ENCODE measurements at regions not wholly inside any gene's neighbourhood (a gene's known extent, or its start where the extent isn't known, plus 50 kb on each side); places are given as distances from the start of the nearest gene placed in this dataset.

DNA sequence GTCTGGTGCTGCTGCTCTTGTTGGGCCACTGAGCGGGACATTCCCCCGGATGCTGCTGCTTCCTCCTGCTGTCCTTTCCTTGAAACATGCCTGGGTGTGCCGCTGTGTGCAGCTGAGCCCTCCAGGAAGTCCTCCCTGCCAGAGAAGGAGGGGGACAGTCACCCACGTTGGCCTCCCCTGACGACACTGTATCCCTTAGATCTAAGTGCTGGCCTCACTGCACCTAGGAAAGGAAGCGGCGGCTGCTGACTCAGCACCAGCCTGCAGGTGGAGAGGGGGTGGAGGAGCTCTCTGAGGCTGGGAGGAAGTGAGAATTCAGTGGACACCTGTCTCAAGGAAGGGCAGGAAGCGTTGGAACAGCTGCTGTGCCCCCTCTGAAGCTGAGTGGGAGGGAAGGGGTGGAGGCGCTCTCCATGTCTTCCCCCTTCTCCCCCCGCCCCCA lies 239.8 kb downstream of the HAUS1 start:
- TF ChIP-seq, protein P1, sequence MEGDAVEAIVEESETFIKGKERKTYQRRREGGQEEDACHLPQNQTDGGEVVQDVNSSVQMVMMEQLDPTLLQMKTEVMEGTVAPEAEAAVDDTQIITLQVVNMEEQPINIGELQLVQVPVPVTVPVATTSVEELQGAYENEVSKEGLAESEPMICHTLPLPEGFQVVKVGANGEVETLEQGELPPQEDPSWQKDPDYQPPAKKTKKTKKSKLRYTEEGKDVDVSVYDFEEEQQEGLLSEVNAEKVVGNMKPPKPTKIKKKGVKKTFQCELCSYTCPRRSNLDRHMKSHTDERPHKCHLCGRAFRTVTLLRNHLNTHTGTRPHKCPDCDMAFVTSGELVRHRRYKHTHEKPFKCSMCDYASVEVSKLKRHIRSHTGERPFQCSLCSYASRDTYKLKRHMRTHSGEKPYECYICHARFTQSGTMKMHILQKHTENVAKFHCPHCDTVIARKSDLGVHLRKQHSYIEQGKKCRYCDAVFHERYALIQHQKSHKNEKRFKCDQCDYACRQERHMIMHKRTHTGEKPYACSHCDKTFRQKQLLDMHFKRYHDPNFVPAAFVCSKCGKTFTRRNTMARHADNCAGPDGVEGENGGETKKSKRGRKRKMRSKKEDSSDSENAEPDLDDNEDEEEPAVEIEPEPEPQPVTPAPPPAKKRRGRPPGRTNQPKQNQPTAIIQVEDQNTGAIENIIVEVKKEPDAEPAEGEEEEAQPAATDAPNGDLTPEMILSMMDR (IDR thresholded peaks at IDR 0.05): no peak
- no peak for TF ChIP-seq POLR2A (IDR thresholded peaks at IDR 0.05)

Data from vagina (tissue), 2 donors.